WTC11 (cell line): ENCODE measurements at regions not wholly inside any gene's neighbourhood (a gene's known extent, or its start where the extent isn't known, plus 50 kb on each side); places are given as distances from the start of the nearest gene placed in this dataset.

Experiments used
- ETV6 ChIP-seq: sonication (generic); formaldehyde crosslinking; IDR thresholded peaks from 2 replicates; pipeline ENCODE4 v1.8.1; 2022; ENCODE audit warnings: mild to moderate bottlenecking, missing genetic modification reagents
- JAZF1 ChIP-seq: fragments of 250-450 bp; sonication (Bioruptor Pico); IDR thresholded peaks from 2 replicates; pipeline ENCODE4 v1.9.0; 2021; ENCODE audit warnings: moderate library complexity, mild to moderate bottlenecking, inconsistent platforms
- TF ChIP-seq, protein P1 (sequence below): fragments of 200-600 bp; IDR thresholded peaks from 2 replicates; pipeline ENCODE4 v1.8.0; 2022; ENCODE audit warnings: antibody characterized with exemption
- TF ChIP-seq, protein P2 (sequence below): sonication (generic); formaldehyde crosslinking; IDR thresholded peaks from 2 replicates; pipeline ENCODE4 v1.8.1; 2023; ENCODE audit warnings: mild to moderate bottlenecking, missing genetic modification reagents, moderate library complexity
- TF ChIP-seq, protein P3 (sequence below): sonication (generic); formaldehyde crosslinking; IDR thresholded peaks from 2 replicates; pipeline ENCODE4 v1.8.0; 2022; ENCODE audit warnings: mild to moderate bottlenecking, missing genetic modification reagents

DNA sequence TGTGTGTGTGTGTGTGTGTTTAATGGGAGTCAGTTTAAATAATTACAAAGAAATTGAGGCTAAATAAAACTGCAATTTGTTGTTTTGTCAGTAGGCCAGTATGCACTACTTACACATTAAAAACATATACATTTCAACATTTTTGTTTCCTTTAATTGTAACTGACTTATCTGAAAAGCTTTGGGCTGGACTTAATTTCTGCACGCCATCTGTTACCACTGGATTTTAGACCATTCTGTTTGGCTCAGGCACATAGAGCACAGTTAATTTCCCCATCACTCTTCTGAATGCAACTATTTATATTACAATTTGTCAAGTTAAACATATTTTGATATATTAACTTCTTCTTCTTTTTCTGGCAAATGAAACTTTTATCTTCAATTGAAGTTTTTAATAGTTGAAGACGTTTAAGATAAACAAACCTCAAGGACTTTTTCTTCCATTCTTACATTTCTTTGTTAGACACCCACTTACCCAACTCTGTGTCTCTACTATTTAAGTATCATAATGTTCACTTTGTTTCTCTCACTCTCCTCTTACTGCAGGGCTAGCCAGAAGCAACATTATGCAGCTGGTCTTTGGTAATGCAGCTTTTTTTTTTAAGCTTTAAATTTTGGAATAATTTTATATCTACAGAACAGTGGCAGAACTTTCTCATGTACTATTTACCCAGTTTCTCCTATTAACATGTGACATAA is 253.4 kb upstream of the ANKH start:
- TF ChIP-seq JAZF1 (no peak), ETV6 (CRISPR knock-in tag) (no peak)
- TF ChIP-seq, protein P1, sequence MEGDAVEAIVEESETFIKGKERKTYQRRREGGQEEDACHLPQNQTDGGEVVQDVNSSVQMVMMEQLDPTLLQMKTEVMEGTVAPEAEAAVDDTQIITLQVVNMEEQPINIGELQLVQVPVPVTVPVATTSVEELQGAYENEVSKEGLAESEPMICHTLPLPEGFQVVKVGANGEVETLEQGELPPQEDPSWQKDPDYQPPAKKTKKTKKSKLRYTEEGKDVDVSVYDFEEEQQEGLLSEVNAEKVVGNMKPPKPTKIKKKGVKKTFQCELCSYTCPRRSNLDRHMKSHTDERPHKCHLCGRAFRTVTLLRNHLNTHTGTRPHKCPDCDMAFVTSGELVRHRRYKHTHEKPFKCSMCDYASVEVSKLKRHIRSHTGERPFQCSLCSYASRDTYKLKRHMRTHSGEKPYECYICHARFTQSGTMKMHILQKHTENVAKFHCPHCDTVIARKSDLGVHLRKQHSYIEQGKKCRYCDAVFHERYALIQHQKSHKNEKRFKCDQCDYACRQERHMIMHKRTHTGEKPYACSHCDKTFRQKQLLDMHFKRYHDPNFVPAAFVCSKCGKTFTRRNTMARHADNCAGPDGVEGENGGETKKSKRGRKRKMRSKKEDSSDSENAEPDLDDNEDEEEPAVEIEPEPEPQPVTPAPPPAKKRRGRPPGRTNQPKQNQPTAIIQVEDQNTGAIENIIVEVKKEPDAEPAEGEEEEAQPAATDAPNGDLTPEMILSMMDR, result no peak
- TF ChIP-seq, protein P2, sequence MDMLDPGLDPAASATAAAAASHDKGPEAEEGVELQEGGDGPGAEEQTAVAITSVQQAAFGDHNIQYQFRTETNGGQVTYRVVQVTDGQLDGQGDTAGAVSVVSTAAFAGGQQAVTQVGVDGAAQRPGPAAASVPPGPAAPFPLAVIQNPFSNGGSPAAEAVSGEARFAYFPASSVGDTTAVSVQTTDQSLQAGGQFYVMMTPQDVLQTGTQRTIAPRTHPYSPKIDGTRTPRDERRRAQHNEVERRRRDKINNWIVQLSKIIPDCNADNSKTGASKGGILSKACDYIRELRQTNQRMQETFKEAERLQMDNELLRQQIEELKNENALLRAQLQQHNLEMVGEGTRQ (CRISPR knock-in tag), result no peak
- TF ChIP-seq, protein P3, sequence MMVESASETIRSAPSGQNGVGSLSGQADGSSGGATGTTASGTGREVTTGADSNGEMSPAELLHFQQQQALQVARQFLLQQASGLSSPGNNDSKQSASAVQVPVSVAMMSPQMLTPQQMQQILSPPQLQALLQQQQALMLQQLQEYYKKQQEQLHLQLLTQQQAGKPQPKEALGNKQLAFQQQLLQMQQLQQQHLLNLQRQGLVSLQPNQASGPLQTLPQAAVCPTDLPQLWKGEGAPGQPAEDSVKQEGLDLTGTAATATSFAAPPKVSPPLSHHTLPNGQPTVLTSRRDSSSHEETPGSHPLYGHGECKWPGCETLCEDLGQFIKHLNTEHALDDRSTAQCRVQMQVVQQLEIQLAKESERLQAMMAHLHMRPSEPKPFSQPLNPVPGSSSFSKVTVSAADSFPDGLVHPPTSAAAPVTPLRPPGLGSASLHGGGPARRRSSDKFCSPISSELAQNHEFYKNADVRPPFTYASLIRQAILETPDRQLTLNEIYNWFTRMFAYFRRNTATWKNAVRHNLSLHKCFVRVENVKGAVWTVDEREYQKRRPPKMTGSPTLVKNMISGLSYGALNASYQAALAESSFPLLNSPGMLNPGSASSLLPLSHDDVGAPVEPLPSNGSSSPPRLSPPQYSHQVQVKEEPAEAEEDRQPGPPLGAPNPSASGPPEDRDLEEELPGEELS (CRISPR knock-in tag), result no peak
